Body of pancreas (tissue), 4 donors: ENCODE measurements at regions not wholly inside any gene's neighbourhood (a gene's known extent, or its start where the extent isn't known, plus 50 kb on each side); places are given as distances from the start of the nearest gene placed in this dataset.

ENCODE experiments used
- CTCF ChIP-seq, 7 experiments: fragments of 450-650 bp in 4 of 7; fragments of 200-600 bp in 3 of 7; sonication (generic) in 3 of 7; IDR thresholded peaks; one replicate each; pipeline ENCODE4 v1.5.1; 2016 to 2019; ENCODE audit warnings: antibody characterized with exemption in 7 of 7
- POLR2A ChIP-seq, 3 donors: fragments of 450-650 bp; IDR thresholded peaks; one replicate each; pipeline ENCODE4 v1.6.1; 2016; ENCODE audit warnings: antibody characterized with exemption in 3 of 3, mild to moderate bottlenecking in 2 of 3

DNA sequence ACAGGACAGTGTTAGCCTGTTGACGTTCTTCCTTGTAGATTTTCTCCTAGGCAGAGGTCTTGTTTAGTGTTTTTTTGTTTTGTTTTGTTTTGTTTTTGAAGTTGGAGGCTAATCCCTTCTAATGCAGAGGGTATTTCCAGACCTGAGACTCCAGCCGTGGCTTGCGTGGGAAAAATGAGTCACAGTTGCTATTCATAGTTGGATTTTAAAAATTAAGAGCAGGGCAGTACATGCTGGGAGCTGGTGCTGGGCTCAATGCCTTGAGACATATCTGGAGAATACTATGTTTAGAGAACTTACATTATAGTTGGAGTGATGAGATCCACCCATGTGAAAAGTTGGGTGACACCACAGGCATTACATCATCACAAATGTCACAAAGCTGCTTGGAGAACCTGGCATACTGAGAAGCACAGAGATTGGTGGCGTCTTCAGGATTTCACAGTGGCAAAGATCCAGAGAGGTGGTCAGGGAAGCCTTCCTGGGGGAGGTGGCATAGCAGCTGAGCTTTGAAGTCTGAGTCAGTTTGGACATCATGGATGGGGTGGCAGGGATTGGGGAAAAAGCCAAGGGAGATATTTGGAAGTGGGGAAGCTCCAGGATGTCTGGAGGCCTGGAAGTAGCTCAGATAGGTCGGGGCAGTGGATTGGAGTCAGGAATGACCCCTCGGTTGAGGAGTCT lies 249.4 kb downstream of the LOXHD1 start:
- no peak for TF ChIP-seq CTCF (IDR thresholded peaks at IDR 0.05)
- no peak for TF ChIP-seq POLR2A (IDR thresholded peaks at IDR 0.05)
